ENCODE measurements at regions not wholly inside any gene's neighbourhood (a gene's known extent, or its start where the extent isn't known, plus 50 kb on each side); places are given as distances from the start of the nearest gene placed in this dataset. TPM values are rescaled to one million over a fixed set of nuclear protein-coding genes. Genes with fewer than 3 reads are reported as not detected.

GRCh38 chr1:4868521-4868920, 214.1 kb downstream of the AJAP1 start:
- Histone ChIP-seq H3K27ac (ENCODE audit: low read depth) (no peak overlapping the region), H3K4me1 (ENCODE audit: insufficient read depth) (no peaks in the 10 kb centered on the region), H3K36me3 (ENCODE audit: insufficient read depth) (no peaks in the 10 kb centered on the region), H3K4me3 (ENCODE audit: low read depth, low read length) (no peak overlapping the region)
- no peak for DNase-seq (ENCODE audit: extremely low spot score)
- 57% methylated on average over 2 of the region's 2 CpGs for WGBS

GRCh38 chr1:4856396-4856795, 202.0 kb downstream of the AJAP1 start:
- Histone ChIP-seq H3K4me1 (ENCODE audit: insufficient read depth) (no peaks in the 10 kb centered on the region), H3K4me3 (ENCODE audit: low read depth, low read length) (no peak overlapping the region), H3K36me3 (ENCODE audit: insufficient read depth) (no peaks in the 10 kb centered on the region), H3K27ac (ENCODE audit: low read depth) (no peak overlapping the region)
- 70% methylated on average over 3 of the region's 3 CpGs for WGBS
- no peak for DNase-seq (ENCODE audit: extremely low spot score)

GRCh38 chr1:4854367-4854766, 200.0 kb downstream of the AJAP1 start:
- H3K4me3 ChIP-seq (ENCODE audit: low read depth, low read length): no peak overlapping the region
- 70% methylated on average over 8 of the region's 8 CpGs for WGBS
- no peak overlapping the region for H3K27ac ChIP-seq (ENCODE audit: low read depth)
- H3K36me3 ChIP-seq (ENCODE audit: insufficient read depth): no peaks in the 10 kb centered on the region
- H3K4me1 ChIP-seq (ENCODE audit: insufficient read depth): no peaks in the 10 kb centered on the region
- DNase-seq (ENCODE audit: extremely low spot score): no peak

- 86% methylated on average over 5 of the region's 5 CpGs for WGBS
- Histone ChIP-seq H3K4me3 (ENCODE audit: low read depth, low read length) (no peak overlapping the region), H3K36me3 (ENCODE audit: insufficient read depth) (no peaks in the 10 kb centered on the region), H3K27ac (ENCODE audit: low read depth) (no peak overlapping the region), H3K4me1 (ENCODE audit: insufficient read depth) (no peaks in the 10 kb centered on the region)
- DNase-seq (ENCODE audit: extremely low spot score): no peak
These were observed 199.5 kb downstream of the AJAP1 start for GRCh38 chr1:4853904-4854303.

GRCh38 chr1:4851385-4852065, 197.1 kb downstream of the AJAP1 start:
- Histone ChIP-seq H3K4me1 (ENCODE audit: insufficient read depth) (no peaks in the 10 kb centered on the region), H3K36me3 (ENCODE audit: insufficient read depth) (no peaks in the 10 kb centered on the region), H3K4me3 (ENCODE audit: low read depth, low read length) (no peak overlapping the region), H3K27ac (ENCODE audit: low read depth) (no peak overlapping the region)
- WGBS: 76% methylated on average over 8 of the region's 8 CpGs
- no peak for DNase-seq (ENCODE audit: extremely low spot score)

- no peak overlapping the region for H3K27ac ChIP-seq (ENCODE audit: low read depth)
- 54% methylated on average over 4 of the region's 4 CpGs for WGBS
- H3K4me1 ChIP-seq (ENCODE audit: insufficient read depth): no peaks in the 10 kb centered on the region
- no peak for DNase-seq (ENCODE audit: extremely low spot score)
- no peaks in the 10 kb centered on the region for H3K36me3 ChIP-seq (ENCODE audit: insufficient read depth)
- no peak overlapping the region for H3K4me3 ChIP-seq (ENCODE audit: low read depth, low read length)
These were observed 194.0 kb downstream of the AJAP1 start for GRCh38 chr1:4848431-4848830.

GRCh38 chr1:4847711-4848110, 193.3 kb downstream of the AJAP1 start:
- WGBS: 58% methylated on average over 5 of the region's 5 CpGs
- DNase-seq (ENCODE audit: extremely low spot score): no peak
- no peaks in the 10 kb centered on the region for H3K4me1 ChIP-seq (ENCODE audit: insufficient read depth)
- no peaks in the 10 kb centered on the region for H3K36me3 ChIP-seq (ENCODE audit: insufficient read depth)
- H3K4me3 ChIP-seq (ENCODE audit: low read depth, low read length): no peak overlapping the region
- no peak overlapping the region for H3K27ac ChIP-seq (ENCODE audit: low read depth)

Small RNA genes in the stretch of these regions (small RNA-seq; reads per million reads assigned to genes)
- gene MIR4417: not detected

Data from urinary bladder (tissue), 4 donors.